Natural killer cell (primary cell): ENCODE measurements at regions not wholly inside any gene's neighbourhood (a gene's known extent, or its start where the extent isn't known, plus 50 kb on each side); places are given as distances from the start of the nearest gene placed in this dataset.

Source experiments
- ATAC-seq, 3 donors: fragments of 150-1000 bp in 2 of 3; fragments of 200-7000 bp in 1 of 3; cut with Tn5 transposase; 1 replicate in 1 of 3; 2 replicates in 2 of 3; pipeline ENCODE4 v1.10.0; 2021; ENCODE audit warnings: mild to moderate bottlenecking in 2 of 3, moderate library complexity in 2 of 3
- DNase-seq, 2 donors: peaks; one replicate each; pipeline versions ENCODE4 v3.0.0 to v3.0.0-alpha.2; 2013 to 2021; ENCODE audit warnings: mixed read lengths in 1 of 2
- H3K27ac ChIP-seq: one replicate; pipeline ENCODE4 v1.5.1; 2013; ENCODE audit warnings: mild to moderate bottlenecking, low read length
- H3K27me3 ChIP-seq: one replicate; pipeline ENCODE4 v1.6.1; 2013; ENCODE audit warnings: low read length; ENCODE audit not compliant: control insufficient read depth, insufficient read depth
- H3K36me3 ChIP-seq: one replicate; pipeline ENCODE4 v1.6.1; 2013; ENCODE audit warnings: low read length; ENCODE audit not compliant: control insufficient read depth, insufficient read depth
- H3K4me1 ChIP-seq: one replicate; pipeline ENCODE4 v1.6.1; 2013; ENCODE audit warnings: low read length; ENCODE audit not compliant: control insufficient read depth, insufficient read depth
- H3K4me3 ChIP-seq: one replicate; pipeline ENCODE4 v1.5.1; 2013; ENCODE audit warnings: low read length
- H3K9me3 ChIP-seq: one replicate; pipeline ENCODE4 v1.6.1; 2013; ENCODE audit warnings: low read length; ENCODE audit not compliant: control insufficient read depth, insufficient read depth
- H3K27ac Mint-ChIP-seq, 2 donors: one replicate each; pipeline ENCODE4 v1.8.0; 2022; ENCODE audit warnings: mild to moderate bottlenecking in 2 of 2, mixed read lengths in 2 of 2, moderate library complexity in 1 of 2
- H3K27me3 Mint-ChIP-seq, 2 donors: one replicate each; pipeline ENCODE4 v1.8.0; 2022; ENCODE audit warnings: low read depth in 2 of 2, mixed read lengths in 2 of 2
- H3K36me3 Mint-ChIP-seq: one replicate; pipeline ENCODE4 v1.8.0; 2022; ENCODE audit warnings: mixed read lengths
- H3K4me1 Mint-ChIP-seq, 2 donors: one replicate each; pipeline ENCODE4 v1.8.0; 2022; ENCODE audit warnings: mixed read lengths in 2 of 2
- H3K4me3 Mint-ChIP-seq: one replicate; pipeline ENCODE4 v1.8.0; 2022; ENCODE audit warnings: mild to moderate bottlenecking, moderate library complexity, mixed read lengths
- H3K9me3 Mint-ChIP-seq, 2 donors: one replicate each; pipeline ENCODE4 v1.8.0; 2022; ENCODE audit warnings: mixed read lengths in 2 of 2
- WGBS: methylation state at CpG from one replicate; pipeline ENCODE4 v1.1.7; 2013; ENCODE audit warnings: missing lambda C conversion rate; ENCODE audit not compliant: insufficient coverage; 5-methylcytosine and 5-hydroxymethylcytosine counted together
- intact Hi-C: fragments of 100-400 bp; cut with micrococcal nuclease; formaldehyde crosslinking; loops from one replicate; pipeline ENCODE4 v1.14.2; 2022
- TF ChIP-seq, protein P1 (sequence below): fragments of 200-600 bp; IDR thresholded peaks from one replicate; pipeline ENCODE4 v1.8.0; 2022; ENCODE audit warnings: antibody characterized with exemption

DNA sequence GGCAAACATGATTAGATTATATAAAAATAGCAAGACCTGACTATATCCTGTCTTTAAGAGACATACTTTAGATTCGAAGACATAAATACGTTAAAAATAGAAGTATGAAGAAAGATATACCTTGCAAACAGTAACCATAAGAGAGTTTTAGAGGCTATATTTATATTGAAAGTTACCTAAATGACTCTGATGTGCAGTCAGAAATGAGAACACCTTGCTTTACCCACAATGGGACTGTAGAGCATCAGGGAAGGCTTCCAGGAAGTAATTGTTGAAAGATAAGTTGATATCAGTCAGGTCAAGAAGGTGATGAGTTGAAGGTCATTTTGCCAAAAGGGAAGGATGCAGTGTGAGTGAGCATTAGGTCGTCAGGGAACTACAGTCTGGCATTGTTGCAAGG, 110.2 kb downstream of the NEDD1 start:
- 72% methylated on average over 2 of the region's 3 CpGs for WGBS
- Mint-ChIP-seq H3K4me3 (no peak overlapping the region), H3K27me3 (peaks cover 8 to 12% of the 10 kb centered on the region in 2 donors), H3K36me3 (peaks cover 9% of the 10 kb centered on the region), H3K27ac (no peak overlapping the region), H3K4me1 (no peaks in the 10 kb centered on the region), H3K9me3 (peaks cover 2 to 8% of the 10 kb centered on the region in 2 donors)
- DNase-seq = no peak
- Histone ChIP-seq H3K4me1 (no peaks in the 10 kb centered on the region), H3K9me3 (no peaks in the 10 kb centered on the region), H3K4me3 (no peak overlapping the region), H3K27me3 (peaks cover 4% of the 10 kb centered on the region), H3K36me3 (no peaks in the 10 kb centered on the region), H3K27ac (no peak overlapping the region)
- no peak for ATAC-seq
- intact Hi-C loops = no loop called here
- TF ChIP-seq, protein P1, sequence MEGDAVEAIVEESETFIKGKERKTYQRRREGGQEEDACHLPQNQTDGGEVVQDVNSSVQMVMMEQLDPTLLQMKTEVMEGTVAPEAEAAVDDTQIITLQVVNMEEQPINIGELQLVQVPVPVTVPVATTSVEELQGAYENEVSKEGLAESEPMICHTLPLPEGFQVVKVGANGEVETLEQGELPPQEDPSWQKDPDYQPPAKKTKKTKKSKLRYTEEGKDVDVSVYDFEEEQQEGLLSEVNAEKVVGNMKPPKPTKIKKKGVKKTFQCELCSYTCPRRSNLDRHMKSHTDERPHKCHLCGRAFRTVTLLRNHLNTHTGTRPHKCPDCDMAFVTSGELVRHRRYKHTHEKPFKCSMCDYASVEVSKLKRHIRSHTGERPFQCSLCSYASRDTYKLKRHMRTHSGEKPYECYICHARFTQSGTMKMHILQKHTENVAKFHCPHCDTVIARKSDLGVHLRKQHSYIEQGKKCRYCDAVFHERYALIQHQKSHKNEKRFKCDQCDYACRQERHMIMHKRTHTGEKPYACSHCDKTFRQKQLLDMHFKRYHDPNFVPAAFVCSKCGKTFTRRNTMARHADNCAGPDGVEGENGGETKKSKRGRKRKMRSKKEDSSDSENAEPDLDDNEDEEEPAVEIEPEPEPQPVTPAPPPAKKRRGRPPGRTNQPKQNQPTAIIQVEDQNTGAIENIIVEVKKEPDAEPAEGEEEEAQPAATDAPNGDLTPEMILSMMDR = no peak

DNA sequence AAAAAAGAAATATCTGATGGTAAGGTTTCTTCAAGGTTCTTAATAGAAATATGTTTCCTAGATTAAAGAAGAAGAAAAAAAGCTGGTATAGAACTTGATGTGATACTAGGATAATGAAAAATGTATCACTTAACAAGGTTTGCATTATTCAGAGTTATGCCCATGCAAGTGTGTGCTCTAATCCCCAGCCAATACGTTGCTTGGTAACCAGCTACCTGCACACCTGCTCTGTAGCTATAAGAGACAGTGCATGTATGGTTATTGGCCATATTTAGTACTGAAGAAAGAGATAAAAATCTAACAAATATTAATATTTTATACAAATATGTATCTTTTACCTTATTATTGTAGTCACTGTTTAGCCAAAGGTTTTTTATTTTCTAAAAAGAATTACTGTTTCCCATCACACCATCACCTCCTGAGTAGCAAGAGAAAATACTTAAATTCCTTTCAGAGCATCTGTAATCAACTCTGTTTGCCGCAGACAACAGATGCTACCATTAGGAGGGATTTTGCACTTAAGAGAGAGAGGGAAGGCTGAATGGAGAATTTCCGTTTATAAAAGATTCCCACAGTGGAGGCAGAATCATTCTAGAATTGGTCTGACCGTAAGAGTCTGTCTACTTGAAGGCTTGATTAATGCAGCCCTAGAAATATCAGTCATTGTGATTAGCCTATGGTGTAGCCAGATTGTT, 115.6 kb downstream of the NEDD1 start:
- TF ChIP-seq, protein P1 = no peak
- Mint-ChIP-seq H3K4me1 (no peaks in the 10 kb centered on the region), H3K9me3 (no peaks in the 10 kb centered on the region), H3K4me3 (no peak overlapping the region), H3K27ac (no peak overlapping the region), H3K36me3 (no peaks in the 10 kb centered on the region), H3K27me3 (no peaks in the 10 kb centered on the region)
- Histone ChIP-seq H3K36me3 (no peaks in the 10 kb centered on the region), H3K9me3 (no peaks in the 10 kb centered on the region), H3K27ac (no peak overlapping the region), H3K4me1 (no peaks in the 10 kb centered on the region), H3K4me3 (no peak overlapping the region), H3K27me3 (peaks cover 2% of the 10 kb centered on the region)
- intact Hi-C loops = no loop called here
- ATAC-seq = no peak
- WGBS = 83% methylated on average over 4 of the region's 4 CpGs
- DNase-seq = no peak

DNA sequence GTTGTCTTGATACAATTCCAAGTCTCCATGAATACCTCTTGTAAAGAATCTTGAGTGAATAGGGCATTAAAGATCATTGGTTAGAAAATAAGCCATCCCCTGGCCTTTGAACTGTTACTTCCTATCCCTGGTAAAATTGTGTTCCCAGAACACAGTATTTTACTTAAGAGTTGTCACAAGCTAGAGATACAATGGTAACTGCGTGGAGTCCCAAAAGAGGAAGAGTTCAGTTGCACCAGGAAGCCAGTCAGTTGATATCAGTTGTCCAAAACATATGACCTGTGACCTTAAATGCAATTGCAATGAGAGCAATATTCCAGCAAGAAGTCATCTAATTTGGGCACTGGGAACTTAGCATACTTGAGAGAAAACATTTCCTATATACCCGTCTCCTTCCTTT, 117.3 kb downstream of the NEDD1 start:
- intact Hi-C loops = no loop called here

More for the DNA sequence above, 117.3 kb downstream of the NEDD1 start:
- TF ChIP-seq, protein P1 = no peak
- no peak overlapping the region for H3K27ac Mint-ChIP-seq
- Histone ChIP-seq H3K27me3 (peaks cover 2% of the 10 kb centered on the region), H3K9me3 (no peaks in the 10 kb centered on the region), H3K27ac (no peak overlapping the region), H3K4me3 (no peak overlapping the region), H3K36me3 (no peaks in the 10 kb centered on the region), H3K4me1 (no peaks in the 10 kb centered on the region)
- no peaks in the 10 kb centered on the region for H3K36me3 Mint-ChIP-seq
- WGBS = 43% methylated on average over 1 of the region's 2 CpGs
- H3K4me3 Mint-ChIP-seq = no peak overlapping the region
- no peaks in the 10 kb centered on the region for H3K4me1 Mint-ChIP-seq
- ATAC-seq (no peak), DNase-seq (no peak)
- no peaks in the 10 kb centered on the region for H3K27me3 Mint-ChIP-seq
- H3K9me3 Mint-ChIP-seq = no peaks in the 10 kb centered on the region
